Mucosa of descending colon (tissue), 3 donors: ENCODE measurements at regions not wholly inside any gene's neighbourhood (a gene's known extent, or its start where the extent isn't known, plus 50 kb on each side); places are given as distances from the start of the nearest gene placed in this dataset.

Source experiments
- ATAC-seq: fragments of 200-7000 bp; cut with Tn5 transposase; one replicate; pipeline ENCODE4 v1.9.1; 2020; ENCODE audit warnings: mild to moderate bottlenecking, moderate library complexity
- DNase-seq, 3 donors: peaks; one replicate each; pipeline ENCODE4 v3.0.0-alpha.2; 2020
- H3K36me3 ChIP-seq: fragments of 200-600 bp; one replicate; pipeline ENCODE4 v1.8.0; 2021; ENCODE audit warnings: low read depth, mild to moderate bottlenecking
- H3K4me1 ChIP-seq: fragments of 200-600 bp; one replicate; pipeline ENCODE4 v1.8.0; 2021; ENCODE audit warnings: low read depth, mild to moderate bottlenecking
- H3K4me3 ChIP-seq: fragments of 200-600 bp; one replicate; pipeline ENCODE4 v1.8.0; 2021; ENCODE audit warnings: mild to moderate bottlenecking
- H3K9me3 ChIP-seq: fragments of 200-600 bp; one replicate; pipeline ENCODE4 v1.8.0; 2021; ENCODE audit warnings: mild to moderate bottlenecking
- intact Hi-C, 2 donors: fragments of 100-400 bp; cut with DNase I in 1 of 2; cut with micrococcal nuclease in 1 of 2; formaldehyde crosslinking; loops; one replicate each; pipeline versions ENCODE4 v1.11.0 to v1.11.1; 2022; cut with DNase I, micrococcal nuclease
- TF ChIP-seq, protein P1 (sequence below): fragments of 200-600 bp; IDR thresholded peaks from one replicate; pipeline ENCODE4 v1.8.0; 2022; ENCODE audit warnings: antibody characterized with exemption, mild to moderate bottlenecking
- donor health status: DM: no; HTN: no; CAD: no; lungs with moderate emphysema.
- donor health status: DM: no; HTN: no; CAD: no.
- donor health status: DM: no; HTN: yes; CAD: no.

DNA sequence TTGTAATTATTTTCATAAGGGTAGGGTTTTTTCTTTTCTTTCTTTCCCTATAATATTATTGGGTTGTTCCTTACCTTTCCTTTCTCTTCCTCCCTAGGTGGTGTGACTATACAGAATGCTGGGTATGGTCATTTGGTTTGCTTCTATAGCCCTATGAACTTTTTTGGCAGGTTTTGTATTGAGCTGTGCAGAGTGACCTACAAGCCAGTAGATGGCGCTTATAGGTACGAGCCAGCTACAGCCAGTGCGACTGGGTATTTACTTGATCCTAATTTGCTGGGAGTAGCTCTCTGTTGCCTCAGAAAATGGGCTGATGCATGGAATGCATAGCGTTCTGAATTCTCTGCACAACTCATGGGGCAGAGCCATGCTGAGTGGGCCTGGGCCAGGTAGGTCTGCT lies 423.3 kb downstream of the MAGEE1 start:
- ATAC-seq, result no peak
- intact Hi-C loops, result no loop called here
- TF ChIP-seq, protein P1, sequence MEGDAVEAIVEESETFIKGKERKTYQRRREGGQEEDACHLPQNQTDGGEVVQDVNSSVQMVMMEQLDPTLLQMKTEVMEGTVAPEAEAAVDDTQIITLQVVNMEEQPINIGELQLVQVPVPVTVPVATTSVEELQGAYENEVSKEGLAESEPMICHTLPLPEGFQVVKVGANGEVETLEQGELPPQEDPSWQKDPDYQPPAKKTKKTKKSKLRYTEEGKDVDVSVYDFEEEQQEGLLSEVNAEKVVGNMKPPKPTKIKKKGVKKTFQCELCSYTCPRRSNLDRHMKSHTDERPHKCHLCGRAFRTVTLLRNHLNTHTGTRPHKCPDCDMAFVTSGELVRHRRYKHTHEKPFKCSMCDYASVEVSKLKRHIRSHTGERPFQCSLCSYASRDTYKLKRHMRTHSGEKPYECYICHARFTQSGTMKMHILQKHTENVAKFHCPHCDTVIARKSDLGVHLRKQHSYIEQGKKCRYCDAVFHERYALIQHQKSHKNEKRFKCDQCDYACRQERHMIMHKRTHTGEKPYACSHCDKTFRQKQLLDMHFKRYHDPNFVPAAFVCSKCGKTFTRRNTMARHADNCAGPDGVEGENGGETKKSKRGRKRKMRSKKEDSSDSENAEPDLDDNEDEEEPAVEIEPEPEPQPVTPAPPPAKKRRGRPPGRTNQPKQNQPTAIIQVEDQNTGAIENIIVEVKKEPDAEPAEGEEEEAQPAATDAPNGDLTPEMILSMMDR, result no peak
- no peak for DNase-seq
- Histone ChIP-seq H3K9me3 (peaks cover 7% of the 10 kb centered on the region), H3K4me1 (no peaks in the 10 kb centered on the region), H3K36me3 (no peaks in the 10 kb centered on the region), H3K4me3 (no peak overlapping the region)

DNA sequence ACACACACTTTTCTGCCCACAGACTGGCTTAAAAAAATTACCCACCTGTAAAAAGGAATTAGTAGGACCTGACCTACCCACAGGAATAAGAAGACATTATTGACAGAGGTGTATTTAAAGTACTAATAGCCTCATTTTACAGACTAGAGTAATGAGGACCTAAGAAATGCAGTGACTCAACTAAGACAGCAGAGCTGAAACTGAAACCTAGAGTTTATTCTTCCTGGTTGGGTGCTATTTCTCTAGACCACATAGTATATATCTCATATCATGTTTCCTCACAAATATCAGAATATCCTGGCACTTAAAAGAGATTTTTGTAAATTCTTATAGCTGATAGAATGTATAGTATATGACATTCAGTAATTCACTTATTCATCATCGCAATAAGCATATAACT lies 435.0 kb downstream of the MAGEE1 start:
- TF ChIP-seq, protein P1, result no peak
- intact Hi-C loops, result no loop called here
- Histone ChIP-seq H3K4me1 (no peaks in the 10 kb centered on the region), H3K9me3 (no peaks in the 10 kb centered on the region), H3K36me3 (no peaks in the 10 kb centered on the region), H3K4me3 (no peak overlapping the region)
- DNase-seq (no peak), ATAC-seq (no peak)

DNA sequence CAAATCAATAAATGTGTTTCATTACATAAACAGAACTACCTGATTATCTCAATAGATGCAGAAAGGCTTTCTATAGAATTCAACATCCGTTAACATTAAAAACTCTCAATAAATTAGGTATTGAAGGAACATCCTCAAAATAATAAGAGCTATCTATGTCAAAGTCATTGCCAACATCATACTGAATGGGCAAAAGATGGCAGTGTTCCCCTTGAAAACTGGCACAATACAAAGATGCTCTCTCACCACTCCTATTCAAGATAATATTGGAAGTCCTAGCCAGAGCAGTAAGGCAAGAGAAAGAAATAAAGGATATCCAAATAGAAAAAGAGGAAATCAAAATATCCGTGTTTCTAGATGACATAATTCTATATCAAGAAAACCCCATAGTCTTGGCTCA lies 466.4 kb downstream of the MAGEE1 start:
- no peak overlapping the region for H3K4me3 ChIP-seq
- ATAC-seq (no peak), DNase-seq (no peak)
- no peaks in the 10 kb centered on the region for H3K9me3 ChIP-seq
- H3K36me3 ChIP-seq, result no peaks in the 10 kb centered on the region
- intact Hi-C loops, result no loop called here
- TF ChIP-seq, protein P1, result no peak
- no peaks in the 10 kb centered on the region for H3K4me1 ChIP-seq

DNA sequence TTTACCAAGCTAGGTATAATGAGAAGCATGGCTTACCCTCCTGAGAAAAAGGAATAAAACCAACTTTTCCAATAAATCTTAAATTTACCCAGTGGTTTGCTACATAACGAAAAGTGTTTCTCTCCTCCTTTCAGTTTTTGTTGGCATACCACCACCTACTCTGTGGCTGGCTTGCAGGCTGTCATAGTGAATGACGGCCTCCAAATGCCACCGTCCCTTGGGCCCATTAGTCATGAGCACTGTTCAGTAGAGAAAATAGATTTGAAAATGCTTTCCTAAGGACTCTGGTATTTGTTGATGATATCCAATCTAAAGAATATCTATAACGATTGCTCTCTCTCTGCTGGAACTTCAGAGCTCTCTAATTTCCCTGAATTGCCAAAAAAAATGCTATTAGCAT lies 488.3 kb downstream of the MAGEE1 start:
- H3K9me3 ChIP-seq, result peaks cover 5% of the 10 kb centered on the region
- ATAC-seq, result no peak
- no peaks in the 10 kb centered on the region for H3K4me1 ChIP-seq
- H3K36me3 ChIP-seq, result no peaks in the 10 kb centered on the region
- intact Hi-C loops, result no loop called here
- DNase-seq, result no peak
- TF ChIP-seq, protein P1, result no peak
- no peak overlapping the region for H3K4me3 ChIP-seq

DNA sequence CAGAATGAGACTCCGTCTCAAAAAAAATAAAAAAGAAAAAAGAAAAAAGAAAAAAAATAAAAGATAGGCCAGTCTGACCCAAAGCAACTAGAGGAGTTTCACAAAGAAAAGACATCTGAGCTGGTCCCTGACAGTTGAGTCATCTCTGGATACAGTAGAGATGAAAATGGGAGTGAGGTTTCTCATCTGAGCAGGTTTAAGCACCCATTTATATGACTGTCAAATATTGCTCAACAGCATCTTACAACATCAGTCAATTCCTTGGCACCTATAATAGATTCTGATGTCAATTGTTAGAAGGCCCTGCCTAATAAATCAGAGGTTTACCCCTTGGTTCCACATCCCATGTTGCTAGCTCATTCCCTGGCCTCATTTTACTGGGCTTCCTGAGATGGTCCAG lies 490.5 kb downstream of the MAGEE1 start:
- DNase-seq (no peak), ATAC-seq (no peak)
- Histone ChIP-seq H3K4me1 (no peaks in the 10 kb centered on the region), H3K4me3 (no peak overlapping the region), H3K9me3 (peaks cover 5% of the 10 kb centered on the region), H3K36me3 (no peaks in the 10 kb centered on the region)
- TF ChIP-seq, protein P1, result no peak
- intact Hi-C loops, result no loop called here

DNA sequence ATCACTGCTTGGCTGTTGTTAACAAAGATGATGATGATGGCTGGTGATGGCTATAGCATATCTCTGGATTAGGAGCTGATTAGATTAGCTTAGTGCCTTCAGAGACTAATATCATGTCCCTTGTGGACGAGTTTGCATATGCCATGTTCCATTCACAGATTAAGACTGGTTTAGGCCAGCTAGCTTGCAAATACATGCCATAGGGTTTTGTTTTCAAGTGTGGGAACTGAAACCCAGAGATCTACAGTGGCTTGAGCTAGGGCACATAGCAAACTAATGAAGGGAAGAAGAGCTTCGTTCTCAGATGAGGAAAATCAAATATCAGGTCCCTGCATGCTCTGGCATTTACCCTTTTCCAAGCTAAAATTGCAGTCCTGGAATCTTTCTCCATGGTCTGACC lies 492.3 kb downstream of the MAGEE1 start:
- TF ChIP-seq, protein P1, result no peak
- no peak overlapping the region for H3K4me3 ChIP-seq

More for the DNA sequence above, 492.3 kb downstream of the MAGEE1 start:
- no peak for DNase-seq
- no peaks in the 10 kb centered on the region for H3K9me3 ChIP-seq
- H3K36me3 ChIP-seq, result no peaks in the 10 kb centered on the region
- no peaks in the 10 kb centered on the region for H3K4me1 ChIP-seq
- ATAC-seq, result no peak
- intact Hi-C loops, result no loop called here
